ENCODE measurements at regions not wholly inside any gene's neighbourhood (a gene's known extent, or its start where the extent isn't known, plus 50 kb on each side); places are given as distances from the start of the nearest gene placed in this dataset.

GRCh38 chr18:30328839-30329238, 713.7 kb downstream of the DSC3 start:
- Histone ChIP-seq H3K9me3 (ENCODE audit: control insufficient read depth, insufficient read depth, low read depth, low read length) (no peaks in the 10 kb centered on the region), H3K27ac (ENCODE audit: extremely low read depth, low read depth, low read length) (no peak overlapping the region), H3K4me3 (ENCODE audit: low read depth, low read length) (no peak overlapping the region), H3K4me1 (ENCODE audit: control insufficient read depth, insufficient read depth, low read length) (no peaks in the 10 kb centered on the region), H3K36me3 (ENCODE audit: control insufficient read depth in 2 of 2, insufficient read depth in 1 of 2, low read length in 2 of 2) (no peaks in the 10 kb centered on the region)
- ChIA-PET POLR2A (no interaction called here), CTCF (no interaction called here)
- TF ChIP-seq GLIS1 (tag by site-specific recombination; IDR thresholded peaks at IDR 0.05) = no peak
- no peak for TF ChIP-seq ZNF133 (tag by site-specific recombination; IDR thresholded peaks at IDR 0.05)
- no peak for TF ChIP-seq ZNF837 (tag by site-specific recombination; IDR thresholded peaks at IDR 0.05)
- TF ChIP-seq, protein P1, sequence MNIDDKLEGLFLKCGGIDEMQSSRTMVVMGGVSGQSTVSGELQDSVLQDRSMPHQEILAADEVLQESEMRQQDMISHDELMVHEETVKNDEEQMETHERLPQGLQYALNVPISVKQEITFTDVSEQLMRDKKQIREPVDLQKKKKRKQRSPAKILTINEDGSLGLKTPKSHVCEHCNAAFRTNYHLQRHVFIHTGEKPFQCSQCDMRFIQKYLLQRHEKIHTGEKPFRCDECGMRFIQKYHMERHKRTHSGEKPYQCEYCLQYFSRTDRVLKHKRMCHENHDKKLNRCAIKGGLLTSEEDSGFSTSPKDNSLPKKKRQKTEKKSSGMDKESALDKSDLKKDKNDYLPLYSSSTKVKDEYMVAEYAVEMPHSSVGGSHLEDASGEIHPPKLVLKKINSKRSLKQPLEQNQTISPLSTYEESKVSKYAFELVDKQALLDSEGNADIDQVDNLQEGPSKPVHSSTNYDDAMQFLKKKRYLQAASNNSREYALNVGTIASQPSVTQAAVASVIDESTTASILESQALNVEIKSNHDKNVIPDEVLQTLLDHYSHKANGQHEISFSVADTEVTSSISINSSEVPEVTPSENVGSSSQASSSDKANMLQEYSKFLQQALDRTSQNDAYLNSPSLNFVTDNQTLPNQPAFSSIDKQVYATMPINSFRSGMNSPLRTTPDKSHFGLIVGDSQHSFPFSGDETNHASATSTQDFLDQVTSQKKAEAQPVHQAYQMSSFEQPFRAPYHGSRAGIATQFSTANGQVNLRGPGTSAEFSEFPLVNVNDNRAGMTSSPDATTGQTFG (tag by site-specific recombination; IDR thresholded peaks at IDR 0.05; ENCODE audit: borderline replicate concordance) = no peak
- no peak for TF ChIP-seq ZNF341 (tag by site-specific recombination; IDR thresholded peaks at IDR 0.05; ENCODE audit: low read depth)
- no peak for TF ChIP-seq BCL6B (tag by site-specific recombination; IDR thresholded peaks at IDR 0.05)
- no peak for TF ChIP-seq ZNF548 (tag by site-specific recombination; IDR thresholded peaks at IDR 0.05)
- no peak for TF ChIP-seq ZNF571 (tag by site-specific recombination; IDR thresholded peaks at IDR 0.05)
- no peak for TF ChIP-seq SETDB1 (IDR thresholded peaks at IDR 0.05; ENCODE audit: insufficient read length, low read length)
- no peak for TF ChIP-seq HIC1 (tag by site-specific recombination; IDR thresholded peaks at IDR 0.05)
- no peak for TF ChIP-seq ZNF48 (tag by site-specific recombination; IDR thresholded peaks at IDR 0.05)
- TF ChIP-seq ZNF677 (tag by site-specific recombination; IDR thresholded peaks at IDR 0.05) = no peak
- TF ChIP-seq OVOL3 (tag by site-specific recombination; IDR thresholded peaks at IDR 0.05) = no peak
- no peak for TF ChIP-seq ZNF433 (tag by site-specific recombination; IDR thresholded peaks at IDR 0.05; ENCODE audit: low read depth)
- TF ChIP-seq ZBTB44 (tag by site-specific recombination; IDR thresholded peaks at IDR 0.05) = no peak
- TF ChIP-seq MYNN (tag by site-specific recombination; IDR thresholded peaks at IDR 0.05; ENCODE audit: borderline replicate concordance) = no peak
- TF ChIP-seq YY2 (tag by site-specific recombination; IDR thresholded peaks at IDR 0.05) = no peak
- TF ChIP-seq ZNF121 (tag by site-specific recombination; IDR thresholded peaks at IDR 0.05) = no peak
- TF ChIP-seq, protein P2, sequence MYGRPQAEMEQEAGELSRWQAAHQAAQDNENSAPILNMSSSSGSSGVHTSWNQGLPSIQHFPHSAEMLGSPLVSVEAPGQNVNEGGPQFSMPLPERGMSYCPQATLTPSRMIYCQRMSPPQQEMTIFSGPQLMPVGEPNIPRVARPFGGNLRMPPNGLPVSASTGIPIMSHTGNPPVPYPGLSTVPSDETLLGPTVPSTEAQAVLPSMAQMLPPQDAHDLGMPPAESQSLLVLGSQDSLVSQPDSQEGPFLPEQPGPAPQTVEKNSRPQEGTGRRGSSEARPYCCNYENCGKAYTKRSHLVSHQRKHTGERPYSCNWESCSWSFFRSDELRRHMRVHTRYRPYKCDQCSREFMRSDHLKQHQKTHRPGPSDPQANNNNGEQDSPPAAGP (tag by site-specific recombination; IDR thresholded peaks at IDR 0.05) = no peak
- no peak for TF ChIP-seq ZNF473 (tag by site-specific recombination; IDR thresholded peaks at IDR 0.05)
